ENCODE measurements at regions not wholly inside any gene's neighbourhood (a gene's known extent, or its start where the extent isn't known, plus 50 kb on each side); places are given as distances from the start of the nearest gene placed in this dataset.

DNA sequence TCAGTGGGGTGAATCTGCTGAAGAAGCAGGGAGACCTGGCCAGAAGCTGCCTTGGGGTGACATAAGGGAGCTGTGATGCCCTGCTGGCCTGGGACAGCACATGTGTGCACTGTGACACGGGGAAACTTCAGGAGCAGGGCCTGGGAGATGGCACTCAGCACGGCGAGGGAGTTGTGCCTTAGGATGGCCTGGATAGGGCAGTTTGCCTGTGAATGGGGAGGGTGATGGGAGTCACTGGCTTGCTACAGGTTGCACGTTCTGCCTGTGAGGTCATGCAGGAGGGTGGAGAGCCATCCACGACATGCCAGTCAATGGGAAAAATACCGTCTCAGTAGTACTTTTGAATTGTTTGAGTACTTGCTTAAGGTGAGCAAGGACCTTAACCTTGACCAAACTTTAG lies 76.8 kb upstream of the UBE3A start:
- TF ChIP-seq POLR2A (IDR thresholded peaks at IDR 0.05): no peak
- TF ChIP-seq, protein P1, sequence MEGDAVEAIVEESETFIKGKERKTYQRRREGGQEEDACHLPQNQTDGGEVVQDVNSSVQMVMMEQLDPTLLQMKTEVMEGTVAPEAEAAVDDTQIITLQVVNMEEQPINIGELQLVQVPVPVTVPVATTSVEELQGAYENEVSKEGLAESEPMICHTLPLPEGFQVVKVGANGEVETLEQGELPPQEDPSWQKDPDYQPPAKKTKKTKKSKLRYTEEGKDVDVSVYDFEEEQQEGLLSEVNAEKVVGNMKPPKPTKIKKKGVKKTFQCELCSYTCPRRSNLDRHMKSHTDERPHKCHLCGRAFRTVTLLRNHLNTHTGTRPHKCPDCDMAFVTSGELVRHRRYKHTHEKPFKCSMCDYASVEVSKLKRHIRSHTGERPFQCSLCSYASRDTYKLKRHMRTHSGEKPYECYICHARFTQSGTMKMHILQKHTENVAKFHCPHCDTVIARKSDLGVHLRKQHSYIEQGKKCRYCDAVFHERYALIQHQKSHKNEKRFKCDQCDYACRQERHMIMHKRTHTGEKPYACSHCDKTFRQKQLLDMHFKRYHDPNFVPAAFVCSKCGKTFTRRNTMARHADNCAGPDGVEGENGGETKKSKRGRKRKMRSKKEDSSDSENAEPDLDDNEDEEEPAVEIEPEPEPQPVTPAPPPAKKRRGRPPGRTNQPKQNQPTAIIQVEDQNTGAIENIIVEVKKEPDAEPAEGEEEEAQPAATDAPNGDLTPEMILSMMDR (IDR thresholded peaks at IDR 0.05): no peak

Measured in stomach (tissue), 4 donors.